HEK293 (cell line): ENCODE measurements at regions not wholly inside any gene's neighbourhood (a gene's known extent, or its start where the extent isn't known, plus 50 kb on each side); places are given as distances from the start of the nearest gene placed in this dataset.

ENCODE experiments used
- KLF8 ChIP-seq: fragments of 450-650 bp; formaldehyde crosslinking; IDR thresholded peaks from 2 replicates; pipeline ENCODE4 v1.5.1; 2016; ENCODE audit warnings: missing biosample characterization, missing genetic modification characterization
- MYNN ChIP-seq: fragments of 450-650 bp; formaldehyde crosslinking; IDR thresholded peaks from 2 replicates; pipeline ENCODE4 v1.5.1; 2016; ENCODE audit warnings: missing biosample characterization, missing genetic modification characterization, borderline replicate concordance
- MZF1 ChIP-seq: fragments of 450-650 bp; formaldehyde crosslinking; IDR thresholded peaks from 2 replicates; pipeline ENCODE4 v1.5.1; 2017; ENCODE audit warnings: missing biosample characterization, missing genetic modification characterization, borderline replicate concordance
- ZBTB11 ChIP-seq: fragments of 450-650 bp; formaldehyde crosslinking; conservative IDR thresholded peaks from 2 replicates; pipeline ENCODE4 v1.5.1; 2016; ENCODE audit warnings: low read depth, missing biosample characterization, missing genetic modification characterization
- ZBTB48 ChIP-seq: fragments of 450-650 bp; formaldehyde crosslinking; IDR thresholded peaks from 2 replicates; pipeline ENCODE4 v1.5.1; 2016; ENCODE audit warnings: missing biosample characterization, missing genetic modification characterization
- ZNF174 ChIP-seq: fragments of 450-650 bp; formaldehyde crosslinking; IDR thresholded peaks from 2 replicates; pipeline ENCODE4 v1.5.0; 2017; ENCODE audit warnings: missing biosample characterization, mild to moderate bottlenecking, missing genetic modification characterization
- ZNF202 ChIP-seq: fragments of 450-650 bp; formaldehyde crosslinking; IDR thresholded peaks from 2 replicates; pipeline ENCODE4 v1.5.1; 2016; ENCODE audit warnings: missing biosample characterization, missing genetic modification characterization, borderline replicate concordance
- ZNF221 ChIP-seq: fragments of 450-650 bp; formaldehyde crosslinking; IDR thresholded peaks from 2 replicates; pipeline ENCODE4 v1.5.1; 2017; ENCODE audit warnings: missing biosample characterization, missing genetic modification characterization, borderline replicate concordance
- ZNF292 ChIP-seq: fragments of 450-650 bp; formaldehyde crosslinking; IDR thresholded peaks from 2 replicates; pipeline ENCODE4 v1.5.1; 2016; ENCODE audit warnings: low read depth, missing biosample characterization, missing genetic modification characterization, borderline replicate concordance
- ZNF302 ChIP-seq: fragments of 450-650 bp; formaldehyde crosslinking; IDR thresholded peaks from 2 replicates; pipeline ENCODE4 v1.5.1; 2016; ENCODE audit warnings: missing biosample characterization, missing genetic modification characterization, low read depth
- ZNF350 ChIP-seq: fragments of 450-650 bp; formaldehyde crosslinking; IDR thresholded peaks from 2 replicates; pipeline ENCODE4 v1.5.0; 2017; ENCODE audit warnings: missing biosample characterization, mild to moderate bottlenecking, missing genetic modification characterization
- ZNF354C ChIP-seq: fragments of 450-650 bp; formaldehyde crosslinking; IDR thresholded peaks from 2 replicates; pipeline ENCODE4 v1.5.1; 2016; ENCODE audit warnings: missing biosample characterization, missing genetic modification characterization, low read depth, borderline replicate concordance
- ZNF37A ChIP-seq: fragments of 450-650 bp; IDR thresholded peaks from 2 replicates; pipeline ENCODE4 v1.5.1; 2018; ENCODE audit warnings: missing biosample characterization, missing genetic modification characterization
- ZNF558 ChIP-seq: fragments of 450-650 bp; formaldehyde crosslinking; IDR thresholded peaks from 2 replicates; pipeline ENCODE4 v1.5.1; 2016; ENCODE audit warnings: missing biosample characterization, missing genetic modification characterization
- ZNF660 ChIP-seq: fragments of 450-650 bp; IDR thresholded peaks from 2 replicates; pipeline ENCODE4 v1.5.1; 2018; ENCODE audit warnings: missing biosample characterization, mild to moderate bottlenecking, missing genetic modification characterization
- ZNF664 ChIP-seq: fragments of 450-650 bp; formaldehyde crosslinking; IDR thresholded peaks from 2 replicates; pipeline ENCODE4 v1.5.1; 2016; ENCODE audit warnings: missing biosample characterization, missing genetic modification characterization
- ZNF843 ChIP-seq: fragments of 450-650 bp; formaldehyde crosslinking; IDR thresholded peaks from 2 replicates; pipeline ENCODE4 v1.5.1; 2016; ENCODE audit warnings: missing biosample characterization, missing genetic modification characterization
- ZSCAN23 ChIP-seq: fragments of 450-650 bp; formaldehyde crosslinking; IDR thresholded peaks from 2 replicates; pipeline ENCODE4 v1.5.1; 2016; ENCODE audit warnings: missing biosample characterization, missing genetic modification characterization
- ZXDB ChIP-seq: fragments of 450-650 bp; formaldehyde crosslinking; IDR thresholded peaks from 2 replicates; pipeline ENCODE4 v1.5.1; 2016; ENCODE audit warnings: missing biosample characterization, missing genetic modification characterization
- TF ChIP-seq, protein P1 (sequence below): fragments of 450-650 bp; formaldehyde crosslinking; IDR thresholded peaks from 2 replicates; pipeline ENCODE4 v1.5.1; 2017; ENCODE audit warnings: missing biosample characterization, missing genetic modification characterization
- TF ChIP-seq, protein P2 (sequence below): fragments of 450-650 bp; formaldehyde crosslinking; IDR thresholded peaks from 2 replicates; pipeline ENCODE4 v1.5.1; 2016; ENCODE audit warnings: missing biosample characterization, missing genetic modification characterization
- TF ChIP-seq, protein P3 (sequence below): fragments of 450-650 bp; formaldehyde crosslinking; conservative IDR thresholded peaks from 2 replicates; pipeline ENCODE4 v1.5.1; 2016; ENCODE audit warnings: low read depth, missing biosample characterization, missing genetic modification characterization
- TF ChIP-seq, protein P4 (sequence below): fragments of 450-650 bp; formaldehyde crosslinking; IDR thresholded peaks from 2 replicates; pipeline ENCODE4 v1.5.1; 2016; ENCODE audit warnings: missing biosample characterization, missing genetic modification characterization, low read depth

DNA sequence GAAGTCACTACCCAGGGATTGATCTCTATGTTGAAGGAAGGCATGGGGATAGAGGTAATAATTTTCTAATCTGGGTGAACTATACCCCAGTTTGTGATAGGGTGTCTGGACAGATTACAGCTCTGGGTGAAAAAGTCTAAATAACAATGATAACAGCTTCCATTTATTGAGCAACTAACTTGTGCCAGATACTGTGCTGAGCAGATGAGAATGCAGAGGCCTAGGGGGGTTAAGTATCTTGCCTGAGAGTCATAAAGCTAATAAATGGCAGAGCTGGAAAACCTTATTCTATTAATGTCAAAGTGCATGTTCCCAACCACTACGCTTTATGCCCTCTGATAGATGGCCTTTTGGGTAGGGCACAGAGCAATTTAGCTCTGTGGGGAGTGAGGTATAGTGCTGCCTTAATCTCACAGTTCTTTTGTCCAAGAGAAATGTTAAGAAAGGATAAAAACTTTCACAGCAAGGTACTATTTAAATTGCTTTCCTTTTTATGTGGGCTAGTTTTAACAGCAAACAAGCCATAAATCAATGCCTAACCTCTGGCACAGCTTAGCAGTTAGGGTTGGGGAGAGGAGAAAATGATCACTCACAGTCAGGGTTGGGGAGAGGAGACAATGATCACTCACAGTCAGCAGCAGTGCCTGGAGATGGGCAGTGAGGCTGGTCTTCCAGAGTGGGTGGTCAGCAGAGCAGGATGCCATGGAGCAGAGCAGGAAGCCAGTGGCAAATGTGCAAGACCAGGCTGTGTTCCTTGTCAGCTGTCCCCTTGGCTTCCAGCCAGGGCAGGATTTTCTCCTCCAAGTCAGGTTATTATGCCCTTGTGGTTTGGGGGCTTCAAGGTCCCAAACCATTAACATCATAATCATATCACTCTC, 187.0 kb downstream of the CARTPT start (continued):
- TF ChIP-seq ZBTB11 (0 out of 2 replicates have a peak, but pooled peaks have one; percentile 19), ZNF843 (tag by site-specific recombination) (peak; percentile 53; the same call in 1 of the 2 replicates), ZNF221 (no peak), ZNF660 (tag by site-specific recombination) (no peak), MZF1 (tag by site-specific recombination) (no peak), ZNF558 (tag by site-specific recombination) (no peak), ZNF292 (tag by site-specific recombination) (no peak), ZNF37A (no peak), ZNF350 (tag by site-specific recombination) (no peak), ZNF664 (peak; percentile 89; the same call in 1 of the 2 replicates), ZBTB48 (peak; percentile 84), KLF8 (tag by site-specific recombination) (no peak), MYNN (tag by site-specific recombination) (no peak), ZXDB (tag by site-specific recombination) (no peak), ZNF302 (tag by site-specific recombination) (no peak), ZNF174 (tag by site-specific recombination) (no peak), ZNF202 (tag by site-specific recombination) (no peak), ZNF354C (tag by site-specific recombination) (no peak), ZSCAN23 (no peak)
- TF ChIP-seq, protein P1, sequence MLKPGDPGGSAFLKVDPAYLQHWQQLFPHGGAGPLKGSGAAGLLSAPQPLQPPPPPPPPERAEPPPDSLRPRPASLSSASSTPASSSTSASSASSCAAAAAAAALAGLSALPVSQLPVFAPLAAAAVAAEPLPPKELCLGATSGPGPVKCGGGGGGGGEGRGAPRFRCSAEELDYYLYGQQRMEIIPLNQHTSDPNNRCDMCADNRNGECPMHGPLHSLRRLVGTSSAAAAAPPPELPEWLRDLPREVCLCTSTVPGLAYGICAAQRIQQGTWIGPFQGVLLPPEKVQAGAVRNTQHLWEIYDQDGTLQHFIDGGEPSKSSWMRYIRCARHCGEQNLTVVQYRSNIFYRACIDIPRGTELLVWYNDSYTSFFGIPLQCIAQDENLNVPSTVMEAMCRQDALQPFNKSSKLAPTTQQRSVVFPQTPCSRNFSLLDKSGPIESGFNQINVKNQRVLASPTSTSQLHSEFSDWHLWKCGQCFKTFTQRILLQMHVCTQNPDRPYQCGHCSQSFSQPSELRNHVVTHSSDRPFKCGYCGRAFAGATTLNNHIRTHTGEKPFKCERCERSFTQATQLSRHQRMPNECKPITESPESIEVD, result peak; percentile 96
- TF ChIP-seq, protein P2, sequence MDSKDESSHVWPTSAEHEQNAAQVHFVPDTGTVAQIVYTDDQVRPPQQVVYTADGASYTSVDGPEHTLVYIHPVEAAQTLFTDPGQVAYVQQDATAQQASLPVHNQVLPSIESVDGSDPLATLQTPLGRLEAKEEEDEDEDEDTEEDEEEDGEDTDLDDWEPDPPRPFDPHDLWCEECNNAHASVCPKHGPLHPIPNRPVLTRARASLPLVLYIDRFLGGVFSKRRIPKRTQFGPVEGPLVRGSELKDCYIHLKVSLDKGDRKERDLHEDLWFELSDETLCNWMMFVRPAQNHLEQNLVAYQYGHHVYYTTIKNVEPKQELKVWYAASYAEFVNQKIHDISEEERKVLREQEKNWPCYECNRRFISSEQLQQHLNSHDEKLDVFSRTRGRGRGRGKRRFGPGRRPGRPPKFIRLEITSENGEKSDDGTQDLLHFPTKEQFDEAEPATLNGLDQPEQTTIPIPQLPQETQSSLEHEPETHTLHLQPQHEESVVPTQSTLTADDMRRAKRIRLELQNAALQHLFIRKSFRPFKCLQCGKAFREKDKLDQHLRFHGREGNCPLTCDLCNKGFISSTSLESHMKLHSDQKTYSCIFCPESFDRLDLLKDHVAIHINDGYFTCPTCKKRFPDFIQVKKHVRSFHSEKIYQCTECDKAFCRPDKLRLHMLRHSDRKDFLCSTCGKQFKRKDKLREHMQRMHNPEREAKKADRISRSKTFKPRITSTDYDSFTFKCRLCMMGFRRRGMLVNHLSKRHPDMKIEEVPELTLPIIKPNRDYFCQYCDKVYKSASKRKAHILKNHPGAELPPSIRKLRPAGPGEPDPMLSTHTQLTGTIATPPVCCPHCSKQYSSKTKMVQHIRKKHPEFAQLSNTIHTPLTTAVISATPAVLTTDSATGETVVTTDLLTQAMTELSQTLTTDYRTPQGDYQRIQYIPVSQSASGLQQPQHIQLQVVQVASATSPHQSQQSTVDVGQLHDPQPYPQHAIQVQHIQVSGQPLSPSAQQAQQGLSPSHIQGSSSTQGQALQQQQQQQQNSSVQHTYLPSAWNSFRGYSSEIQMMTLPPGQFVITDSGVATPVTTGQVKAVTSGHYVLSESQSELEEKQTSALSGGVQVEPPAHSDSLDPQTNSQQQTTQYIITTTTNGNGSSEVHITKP, result no peak
- TF ChIP-seq, protein P3, sequence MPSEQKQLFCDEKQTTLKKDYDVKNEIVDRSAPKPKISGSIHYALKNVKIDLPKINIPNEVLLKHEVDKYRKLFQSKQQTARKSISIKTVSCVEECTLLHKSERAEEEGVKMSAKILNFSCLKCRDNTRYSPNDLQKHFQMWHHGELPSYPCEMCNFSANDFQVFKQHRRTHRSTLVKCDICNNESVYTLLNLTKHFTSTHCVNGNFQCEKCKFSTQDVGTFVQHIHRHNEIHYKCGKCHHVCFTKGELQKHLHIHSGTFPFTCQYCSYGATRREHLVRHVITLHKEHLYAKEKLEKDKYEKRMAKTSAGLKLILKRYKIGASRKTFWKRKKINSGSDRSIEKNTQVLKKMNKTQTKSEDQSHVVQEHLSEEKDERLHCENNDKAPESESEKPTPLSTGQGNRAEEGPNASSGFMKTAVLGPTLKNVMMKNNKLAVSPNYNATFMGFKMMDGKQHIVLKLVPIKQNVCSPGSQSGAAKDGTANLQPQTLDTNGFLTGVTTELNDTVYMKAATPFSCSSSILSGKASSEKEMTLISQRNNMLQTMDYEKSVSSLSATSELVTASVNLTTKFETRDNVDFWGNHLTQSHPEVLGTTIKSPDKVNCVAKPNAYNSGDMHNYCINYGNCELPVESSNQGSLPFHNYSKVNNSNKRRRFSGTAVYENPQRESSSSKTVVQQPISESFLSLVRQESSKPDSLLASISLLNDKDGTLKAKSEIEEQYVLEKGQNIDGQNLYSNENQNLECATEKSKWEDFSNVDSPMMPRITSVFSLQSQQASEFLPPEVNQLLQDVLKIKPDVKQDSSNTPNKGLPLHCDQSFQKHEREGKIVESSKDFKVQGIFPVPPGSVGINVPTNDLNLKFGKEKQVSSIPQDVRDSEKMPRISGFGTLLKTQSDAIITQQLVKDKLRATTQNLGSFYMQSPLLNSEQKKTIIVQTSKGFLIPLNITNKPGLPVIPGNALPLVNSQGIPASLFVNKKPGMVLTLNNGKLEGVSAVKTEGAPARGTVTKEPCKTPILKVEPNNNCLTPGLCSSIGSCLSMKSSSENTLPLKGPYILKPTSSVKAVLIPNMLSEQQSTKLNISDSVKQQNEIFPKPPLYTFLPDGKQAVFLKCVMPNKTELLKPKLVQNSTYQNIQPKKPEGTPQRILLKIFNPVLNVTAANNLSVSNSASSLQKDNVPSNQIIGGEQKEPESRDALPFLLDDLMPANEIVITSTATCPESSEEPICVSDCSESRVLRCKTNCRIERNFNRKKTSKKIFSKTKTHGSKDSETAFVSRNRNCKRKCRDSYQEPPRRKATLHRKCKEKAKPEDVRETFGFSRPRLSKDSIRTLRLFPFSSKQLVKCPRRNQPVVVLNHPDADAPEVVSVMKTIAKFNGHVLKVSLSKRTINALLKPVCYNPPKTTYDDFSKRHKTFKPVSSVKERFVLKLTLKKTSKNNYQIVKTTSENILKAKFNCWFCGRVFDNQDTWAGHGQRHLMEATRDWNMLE (tag by site-specific recombination), result no peak
- TF ChIP-seq, protein P4, sequence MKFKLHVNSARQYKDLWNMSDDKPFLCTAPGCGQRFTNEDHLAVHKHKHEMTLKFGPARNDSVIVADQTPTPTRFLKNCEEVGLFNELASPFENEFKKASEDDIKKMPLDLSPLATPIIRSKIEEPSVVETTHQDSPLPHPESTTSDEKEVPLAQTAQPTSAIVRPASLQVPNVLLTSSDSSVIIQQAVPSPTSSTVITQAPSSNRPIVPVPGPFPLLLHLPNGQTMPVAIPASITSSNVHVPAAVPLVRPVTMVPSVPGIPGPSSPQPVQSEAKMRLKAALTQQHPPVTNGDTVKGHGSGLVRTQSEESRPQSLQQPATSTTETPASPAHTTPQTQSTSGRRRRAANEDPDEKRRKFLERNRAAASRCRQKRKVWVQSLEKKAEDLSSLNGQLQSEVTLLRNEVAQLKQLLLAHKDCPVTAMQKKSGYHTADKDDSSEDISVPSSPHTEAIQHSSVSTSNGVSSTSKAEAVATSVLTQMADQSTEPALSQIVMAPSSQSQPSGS (tag by site-specific recombination), result no peak
